HUDEP-2 (cell line): ENCODE measurements at regions not wholly inside any gene's neighbourhood (a gene's known extent, or its start where the extent isn't known, plus 50 kb on each side); places are given as distances from the start of the nearest gene placed in this dataset.

ENCODE experiments used
- DNase-seq, 76 experiments: peaks; one replicate each; lab custom pipeline; 2025; ENCODE audit not compliant: unreplicated experiment in 76 of 76; lab: John Stamatoyannopoulos, UW

GRCh38 chr3:187618722-187619121, 51.5 kb downstream of the SST start:
- no peak for DNase-seq

GRCh38 chr3:187617213-187617612, 53.0 kb downstream of the SST start:
- DNase-seq, result no peak

- DNase-seq, result peak in 37 of 76 experiments; percentile 0 to 54 (median 13)
Measured at GRCh38 chr3:187616307-187616972, 53.8 kb downstream of the SST start.

- DNase-seq, result no peak
Measured at GRCh38 chr3:187615630-187616029, 54.6 kb downstream of the SST start.

- DNase-seq, result no peak
Measured at GRCh38 chr3:187612656-187613055, 57.5 kb downstream of the SST start.

GRCh38 chr3:187610981-187611511, 59.1 kb downstream of the SST start:
- DNase-seq, result no peak

GRCh38 chr3:187594272-187594671, 75.9 kb downstream of the SST start:
- DNase-seq, result no peak

GRCh38 chr3:187593451-187593850, 76.7 kb downstream of the SST start:
- DNase-seq, result no peak

- DNase-seq, result no peak
Measured at GRCh38 chr3:187590861-187591576, 79.2 kb downstream of the SST start.

GRCh38 chr3:187587076-187587475, 83.1 kb downstream of the SST start:
- peak in 24 of 76 experiments; percentile 1 to 61 (median 16) for DNase-seq

- no peak for DNase-seq
Measured at GRCh38 chr3:187586226-187586625, 84.0 kb downstream of the SST start.

GRCh38 chr3:187572441-187572840, 97.8 kb downstream of the SST start:
- no peak for DNase-seq

- no peak for DNase-seq
Measured at GRCh38 chr3:187571701-187572100, 98.5 kb downstream of the SST start.

- DNase-seq, result no peak
Measured at GRCh38 chr3:187570776-187571175, 99.4 kb downstream of the SST start.

GRCh38 chr3:187568171-187568570, 102.0 kb downstream of the SST start:
- no peak for DNase-seq

- no peak for DNase-seq
Measured at GRCh38 chr3:187567661-187568121, 102.5 kb downstream of the SST start.

GRCh38 chr3:187567021-187567420, 103.2 kb downstream of the SST start:
- DNase-seq, result no peak

GRCh38 chr3:187565701-187566100, 104.5 kb downstream of the SST start:
- no peak for DNase-seq

GRCh38 chr3:187558990-187559389, 111.2 kb downstream of the SST start:
- no peak for DNase-seq

GRCh38 chr3:187551416-187551815, 118.8 kb downstream of the SST start:
- DNase-seq, result no peak

GRCh38 chr3:187550446-187550845, 119.7 kb downstream of the SST start:
- no peak for DNase-seq

GRCh38 chr3:187545366-187545765, 124.8 kb downstream of the SST start:
- DNase-seq, result no peak
